Prostate gland (tissue), 2 donors: ENCODE measurements at regions not wholly inside any gene's neighbourhood (a gene's known extent, or its start where the extent isn't known, plus 50 kb on each side); places are given as distances from the start of the nearest gene placed in this dataset.

Experiments
- POLR2A ChIP-seq: fragments of 450-650 bp; IDR thresholded peaks from one replicate; pipeline ENCODE4 v1.6.1; 2016; ENCODE audit warnings: antibody characterized with exemption, mild to moderate bottlenecking
- TF ChIP-seq, protein P1 (sequence below), 4 experiments: fragments of 200-600 bp in 2 of 4; fragments of 450-650 bp in 2 of 4; sonication (generic) in 2 of 4; IDR thresholded peaks; 1 replicate in 3 of 4; 2 replicates in 1 of 4; pipeline ENCODE4 v1.5.1; 2016 to 2019; ENCODE audit warnings: antibody characterized with exemption in 4 of 4, mild to moderate bottlenecking in 2 of 4, moderate library complexity in 2 of 4

DNA sequence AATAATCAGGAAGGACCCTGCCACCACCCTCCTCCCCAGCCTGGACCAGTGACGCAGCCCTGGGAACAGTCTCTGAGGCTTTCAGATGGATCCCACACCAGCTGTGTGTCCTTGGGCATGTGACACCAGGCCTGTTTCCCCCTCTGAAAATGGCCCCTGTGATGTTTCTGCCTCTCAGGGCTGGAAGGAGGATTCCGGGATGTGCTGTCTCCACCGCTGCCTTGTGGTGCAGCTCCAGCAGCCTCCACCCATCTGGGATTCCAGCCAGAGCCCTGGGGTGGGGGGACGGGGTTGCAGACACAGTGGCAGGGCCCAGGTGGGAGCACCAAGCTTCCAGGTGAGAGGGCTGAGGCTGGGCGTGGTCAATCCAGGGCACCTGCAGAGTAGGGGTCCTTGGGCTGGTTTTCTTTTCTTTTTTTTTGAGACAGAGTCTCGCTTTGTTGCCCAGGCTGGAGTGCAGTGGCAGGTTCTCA lies 179.7 kb upstream of the IER5L start:
- TF ChIP-seq, protein P1, sequence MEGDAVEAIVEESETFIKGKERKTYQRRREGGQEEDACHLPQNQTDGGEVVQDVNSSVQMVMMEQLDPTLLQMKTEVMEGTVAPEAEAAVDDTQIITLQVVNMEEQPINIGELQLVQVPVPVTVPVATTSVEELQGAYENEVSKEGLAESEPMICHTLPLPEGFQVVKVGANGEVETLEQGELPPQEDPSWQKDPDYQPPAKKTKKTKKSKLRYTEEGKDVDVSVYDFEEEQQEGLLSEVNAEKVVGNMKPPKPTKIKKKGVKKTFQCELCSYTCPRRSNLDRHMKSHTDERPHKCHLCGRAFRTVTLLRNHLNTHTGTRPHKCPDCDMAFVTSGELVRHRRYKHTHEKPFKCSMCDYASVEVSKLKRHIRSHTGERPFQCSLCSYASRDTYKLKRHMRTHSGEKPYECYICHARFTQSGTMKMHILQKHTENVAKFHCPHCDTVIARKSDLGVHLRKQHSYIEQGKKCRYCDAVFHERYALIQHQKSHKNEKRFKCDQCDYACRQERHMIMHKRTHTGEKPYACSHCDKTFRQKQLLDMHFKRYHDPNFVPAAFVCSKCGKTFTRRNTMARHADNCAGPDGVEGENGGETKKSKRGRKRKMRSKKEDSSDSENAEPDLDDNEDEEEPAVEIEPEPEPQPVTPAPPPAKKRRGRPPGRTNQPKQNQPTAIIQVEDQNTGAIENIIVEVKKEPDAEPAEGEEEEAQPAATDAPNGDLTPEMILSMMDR (IDR thresholded peaks at IDR 0.05): no peak
- TF ChIP-seq POLR2A: no peak
